ENCODE measurements at regions not wholly inside any gene's neighbourhood (a gene's known extent, or its start where the extent isn't known, plus 50 kb on each side); places are given as distances from the start of the nearest gene placed in this dataset.

- Histone ChIP-seq H3F3A (ENCODE audit: low read depth) (peaks cover 28% of the 10 kb centered on the region), H4K20me1 (ENCODE audit: low read depth) (no peaks in the 10 kb centered on the region), H3K36me3 (no peaks in the 10 kb centered on the region), H3K79me2 (ENCODE audit: low read depth) (no peaks in the 10 kb centered on the region), H3K27ac (no peak overlapping the region), H3K9me3 (ENCODE audit: low read depth) (peaks cover 4% of the 10 kb centered on the region), H3K4me3 (no peak overlapping the region), H3K9ac (no peak overlapping the region), H3K4me2 (no peak overlapping the region), H3K4me1 (peaks cover 32% of the 10 kb centered on the region), H2AFZ (replicated peaks) (no peak overlapping the region), H3K27me3 (no peaks in the 10 kb centered on the region)
- no peak for DNase-seq (ENCODE audit: low spot score)
- Mint-ChIP-seq H3K27ac (peak overlapping the region; percentile 30), H3K36me3 (no peaks in the 10 kb centered on the region), H3K4me1 (peaks cover 41% of the 10 kb centered on the region), H3K27me3 (ENCODE audit: insufficient read depth, low read depth) (peaks cover 23% of the 10 kb centered on the region), H3K4me3 (no peak overlapping the region), H3K9me3 (peaks cover 17% of the 10 kb centered on the region)
- no peak for TF ChIP-seq EZH2phosphoT487 (IDR thresholded peaks at IDR 0.05)
- no peak for TF ChIP-seq EZH2 (IDR thresholded peaks at IDR 0.05)
- no peak for TF ChIP-seq CTCF (IDR thresholded peaks at IDR 0.05)
These were observed 114.3 kb downstream of the FAM43A start for GRCh38 chr3:194800002-194800401.

DNA sequence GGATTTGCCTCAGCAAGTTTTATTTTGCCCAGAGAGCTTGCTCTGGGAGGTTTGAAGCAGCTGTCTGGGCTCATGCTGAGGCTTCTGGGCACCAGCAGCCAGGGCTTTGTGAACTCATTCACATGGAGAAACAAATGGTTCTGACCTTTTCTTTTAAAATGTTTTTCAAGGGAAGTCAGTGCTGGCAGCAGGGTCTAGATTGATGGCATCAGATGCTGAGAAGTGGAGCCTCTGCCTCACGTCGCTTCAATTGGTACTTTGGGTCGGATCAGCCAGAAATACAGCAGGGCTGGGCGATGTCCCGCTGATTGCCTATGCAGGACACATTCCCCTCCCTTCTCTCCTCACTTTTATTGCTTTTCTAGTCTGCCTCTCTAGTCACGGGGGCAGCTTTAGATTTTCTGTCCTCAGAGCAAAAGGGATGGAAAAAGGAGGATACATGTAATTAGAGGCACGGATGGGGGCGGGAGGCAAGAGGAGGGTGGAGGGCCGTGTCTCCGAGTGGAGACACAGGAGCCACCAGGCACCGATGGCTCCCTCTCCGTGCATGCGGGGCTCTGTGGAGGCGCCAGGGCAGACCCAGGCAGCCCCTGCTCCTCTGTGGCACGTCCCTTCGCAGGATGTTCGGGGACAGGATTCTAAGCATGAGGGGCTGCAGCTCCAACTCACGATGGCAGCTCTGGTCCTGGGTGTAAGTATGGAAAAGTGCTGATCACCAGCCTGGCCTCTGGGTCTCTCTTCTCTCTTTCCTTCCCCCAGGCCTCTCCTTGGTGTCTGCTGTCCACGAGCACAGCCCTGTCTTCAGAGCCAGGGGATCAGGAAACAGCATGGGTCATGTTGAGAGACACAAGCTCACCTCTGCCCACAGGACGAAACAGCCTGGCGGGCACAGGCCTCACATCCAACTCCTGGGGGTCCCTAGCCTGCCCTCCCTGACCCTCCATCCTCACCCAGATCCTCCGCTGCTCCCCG lies 116.1 kb downstream of the FAM43A start:
- peak overlapping the region; percentile 2 for H3K4me3 ChIP-seq
- TF ChIP-seq CTCF (IDR thresholded peaks at IDR 0.05) (no peak), EZH2phosphoT487 (IDR thresholded peaks at IDR 0.05) (no peak), EZH2 (IDR thresholded peaks at IDR 0.05) (no peak)
- Mint-ChIP-seq H3K9me3 (peaks cover 5% of the 10 kb centered on the region), H3K36me3 (no peaks in the 10 kb centered on the region), H3K27ac (peak overlapping the region; percentile 39), H3K4me1 (peaks cover 45% of the 10 kb centered on the region), H3K4me3 (peak overlapping the region; percentile 15), H3K27me3 (ENCODE audit: insufficient read depth, low read depth) (peaks cover 30% of the 10 kb centered on the region)
- no peaks in the 10 kb centered on the region for H4K20me1 ChIP-seq (ENCODE audit: low read depth)
- no peaks in the 10 kb centered on the region for H3K27me3 ChIP-seq
- peaks cover 28% of the 10 kb centered on the region for H3F3A ChIP-seq (ENCODE audit: low read depth)
- peak overlapping the region; percentile 61 for H3K4me2 ChIP-seq
- peak; percentile 49 for DNase-seq (ENCODE audit: low spot score)
- H3K36me3 ChIP-seq, result no peaks in the 10 kb centered on the region
- H3K4me1 ChIP-seq, result peaks cover 36% of the 10 kb centered on the region
- no peaks in the 10 kb centered on the region for H3K9me3 ChIP-seq (ENCODE audit: low read depth)
- no peak overlapping the region for H3K9ac ChIP-seq
- peak overlapping the region; percentile 7 for H3K27ac ChIP-seq
- H3K79me2 ChIP-seq (ENCODE audit: low read depth), result no peaks in the 10 kb centered on the region
- peak overlapping the region; percentile 75 for H2AFZ ChIP-seq (replicated peaks)

DNA sequence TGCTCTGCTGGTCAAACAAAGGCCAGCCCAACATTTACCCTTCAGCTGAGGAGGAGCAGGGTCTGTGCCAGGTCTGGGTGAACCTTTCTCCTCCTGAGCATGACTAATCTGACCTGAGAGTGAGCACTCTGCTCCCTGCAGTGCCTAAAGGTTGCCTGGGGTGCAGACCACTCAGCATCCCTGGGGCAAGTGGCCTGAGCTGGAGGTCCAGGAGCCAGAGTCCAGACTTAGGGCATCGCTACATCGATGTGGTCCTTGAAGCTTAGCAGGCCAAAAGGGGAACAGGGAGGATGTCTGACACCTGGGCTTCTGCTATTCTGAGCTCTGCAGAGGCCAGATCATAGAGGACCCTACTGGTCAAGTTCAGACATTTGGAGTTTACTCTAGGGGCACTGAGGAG lies 119.1 kb downstream of the FAM43A start:
- Mint-ChIP-seq H3K36me3 (no peaks in the 10 kb centered on the region), H3K4me3 (no peak overlapping the region), H3K27me3 (ENCODE audit: insufficient read depth, low read depth) (peaks cover 23% of the 10 kb centered on the region), H3K4me1 (peaks cover 42% of the 10 kb centered on the region), H3K27ac (no peak overlapping the region), H3K9me3 (peaks cover 3% of the 10 kb centered on the region)
- Histone ChIP-seq H3K36me3 (no peaks in the 10 kb centered on the region), H2AFZ (replicated peaks) (no peak overlapping the region), H3K27ac (no peak overlapping the region), H3K27me3 (no peaks in the 10 kb centered on the region), H3K4me1 (peaks cover 37% of the 10 kb centered on the region), H3K79me2 (ENCODE audit: low read depth) (no peaks in the 10 kb centered on the region), H3K4me2 (no peak overlapping the region), H3F3A (ENCODE audit: low read depth) (peaks cover 26% of the 10 kb centered on the region), H3K9ac (no peak overlapping the region), H3K9me3 (ENCODE audit: low read depth) (no peaks in the 10 kb centered on the region), H4K20me1 (ENCODE audit: low read depth) (no peaks in the 10 kb centered on the region), H3K4me3 (no peak overlapping the region)
- TF ChIP-seq EZH2phosphoT487 (IDR thresholded peaks at IDR 0.05) (no peak), EZH2 (IDR thresholded peaks at IDR 0.05) (no peak)
- no peak for DNase-seq (ENCODE audit: low spot score)

DNA sequence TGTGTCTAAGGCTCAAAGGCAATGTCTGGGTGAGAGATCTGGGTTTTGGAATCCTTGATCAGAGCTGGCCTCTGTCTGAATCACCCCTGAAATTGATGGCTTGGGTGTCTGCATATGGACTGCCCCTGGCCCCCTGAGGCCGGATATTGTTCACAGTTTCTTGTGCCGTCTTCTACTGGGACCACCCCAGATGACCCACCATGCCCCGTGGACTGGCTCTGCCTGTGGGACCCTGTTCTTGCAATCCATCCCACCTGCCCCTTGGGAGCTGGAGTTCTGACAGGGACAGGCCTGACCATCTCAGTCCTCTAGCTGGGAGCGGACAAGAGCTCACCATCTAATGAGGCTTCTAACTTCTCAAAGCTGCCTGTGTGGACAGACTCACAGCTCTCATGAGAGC lies 119.9 kb downstream of the FAM43A start:
- H2AFZ ChIP-seq (replicated peaks), result no peak overlapping the region
- H4K20me1 ChIP-seq (ENCODE audit: low read depth), result no peaks in the 10 kb centered on the region
- H3K4me1 Mint-ChIP-seq, result peaks cover 35% of the 10 kb centered on the region
- H3F3A ChIP-seq (ENCODE audit: low read depth), result peaks cover 20% of the 10 kb centered on the region
- no peak overlapping the region for H3K27ac ChIP-seq
- H3K27me3 ChIP-seq, result no peaks in the 10 kb centered on the region
- H3K9ac ChIP-seq, result no peak overlapping the region
- H3K4me3 ChIP-seq, result no peak overlapping the region
- H3K36me3 Mint-ChIP-seq, result no peaks in the 10 kb centered on the region
- H3K9me3 Mint-ChIP-seq, result peaks cover 3% of the 10 kb centered on the region
- peaks cover 30% of the 10 kb centered on the region for H3K4me1 ChIP-seq
- H3K27me3 Mint-ChIP-seq (ENCODE audit: insufficient read depth, low read depth), result peaks cover 19% of the 10 kb centered on the region
- no peak overlapping the region for H3K27ac Mint-ChIP-seq
- no peaks in the 10 kb centered on the region for H3K79me2 ChIP-seq (ENCODE audit: low read depth)
- H3K4me2 ChIP-seq, result no peak overlapping the region
- TF ChIP-seq EZH2phosphoT487 (IDR thresholded peaks at IDR 0.05) (no peak), EZH2 (IDR thresholded peaks at IDR 0.05) (no peak), CTCF (IDR thresholded peaks at IDR 0.05) (no peak)
- H3K4me3 Mint-ChIP-seq, result no peak overlapping the region
- H3K36me3 ChIP-seq, result no peaks in the 10 kb centered on the region
- H3K9me3 ChIP-seq (ENCODE audit: low read depth), result no peaks in the 10 kb centered on the region
- no peak for DNase-seq (ENCODE audit: low spot score)
